HL-60 (cell line): ENCODE measurements at regions not wholly inside any gene's neighbourhood (a gene's known extent, or its start where the extent isn't known, plus 50 kb on each side); places are given as distances from the start of the nearest gene placed in this dataset.

Experiments used
- CTCF ChIP-seq: IDR thresholded peaks from one replicate; pipeline ENCODE4 v1.5.1; 2011; ENCODE audit warnings: low read length, control low read depth, inconsistent platforms; ENCODE audit not compliant: insufficient read depth
- POLR2AphosphoS5 ChIP-seq: IDR thresholded peaks from 2 replicates; pipeline ENCODE4 v1.6.1; 2012; ENCODE audit warnings: low read depth
- TF ChIP-seq, protein P1 (sequence below): IDR thresholded peaks from 2 replicates; pipeline ENCODE4 v1.6.1; 2012; ENCODE audit warnings: low read depth; ENCODE audit not compliant: insufficient replicate concordance

GRCh38 chr14:27072589-27072988 is 474.8 kb upstream of the NOVA1 start:
- TF ChIP-seq, protein P1, sequence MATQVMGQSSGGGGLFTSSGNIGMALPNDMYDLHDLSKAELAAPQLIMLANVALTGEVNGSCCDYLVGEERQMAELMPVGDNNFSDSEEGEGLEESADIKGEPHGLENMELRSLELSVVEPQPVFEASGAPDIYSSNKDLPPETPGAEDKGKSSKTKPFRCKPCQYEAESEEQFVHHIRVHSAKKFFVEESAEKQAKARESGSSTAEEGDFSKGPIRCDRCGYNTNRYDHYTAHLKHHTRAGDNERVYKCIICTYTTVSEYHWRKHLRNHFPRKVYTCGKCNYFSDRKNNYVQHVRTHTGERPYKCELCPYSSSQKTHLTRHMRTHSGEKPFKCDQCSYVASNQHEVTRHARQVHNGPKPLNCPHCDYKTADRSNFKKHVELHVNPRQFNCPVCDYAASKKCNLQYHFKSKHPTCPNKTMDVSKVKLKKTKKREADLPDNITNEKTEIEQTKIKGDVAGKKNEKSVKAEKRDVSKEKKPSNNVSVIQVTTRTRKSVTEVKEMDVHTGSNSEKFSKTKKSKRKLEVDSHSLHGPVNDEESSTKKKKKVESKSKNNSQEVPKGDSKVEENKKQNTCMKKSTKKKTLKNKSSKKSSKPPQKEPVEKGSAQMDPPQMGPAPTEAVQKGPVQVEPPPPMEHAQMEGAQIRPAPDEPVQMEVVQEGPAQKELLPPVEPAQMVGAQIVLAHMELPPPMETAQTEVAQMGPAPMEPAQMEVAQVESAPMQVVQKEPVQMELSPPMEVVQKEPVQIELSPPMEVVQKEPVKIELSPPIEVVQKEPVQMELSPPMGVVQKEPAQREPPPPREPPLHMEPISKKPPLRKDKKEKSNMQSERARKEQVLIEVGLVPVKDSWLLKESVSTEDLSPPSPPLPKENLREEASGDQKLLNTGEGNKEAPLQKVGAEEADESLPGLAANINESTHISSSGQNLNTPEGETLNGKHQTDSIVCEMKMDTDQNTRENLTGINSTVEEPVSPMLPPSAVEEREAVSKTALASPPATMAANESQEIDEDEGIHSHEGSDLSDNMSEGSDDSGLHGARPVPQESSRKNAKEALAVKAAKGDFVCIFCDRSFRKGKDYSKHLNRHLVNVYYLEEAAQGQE = no peak
- TF ChIP-seq CTCF = no peak
- TF ChIP-seq POLR2AphosphoS5 = no peak
